PC-3 (cell line): ENCODE measurements at regions not wholly inside any gene's neighbourhood (a gene's known extent, or its start where the extent isn't known, plus 50 kb on each side); places are given as distances from the start of the nearest gene placed in this dataset.

Experiments
- EZH2 ChIP-seq: fragments of 300-600 bp; sonication (generic); IDR thresholded peaks from one replicate; pipeline ENCODE4 v1.6.1; 2017; ENCODE audit warnings: antibody characterized with exemption, mild to moderate bottlenecking, low read length; ENCODE audit not compliant: unreplicated experiment
- EZH2phosphoT487 ChIP-seq: fragments of 300-600 bp; sonication (generic); IDR thresholded peaks from 2 replicates; pipeline ENCODE4 v1.6.1; 2018; ENCODE audit warnings: mild to moderate bottlenecking, antibody characterized with exemption, low read length, borderline replicate concordance
- TF ChIP-seq, protein P1 (sequence below): fragments of 300-600 bp; sonication (generic); conservative IDR thresholded peaks from 2 replicates; pipeline ENCODE4 v1.5.1; 2017; ENCODE audit warnings: antibody characterized with exemption, low read depth, mild to moderate bottlenecking, low read length

DNA sequence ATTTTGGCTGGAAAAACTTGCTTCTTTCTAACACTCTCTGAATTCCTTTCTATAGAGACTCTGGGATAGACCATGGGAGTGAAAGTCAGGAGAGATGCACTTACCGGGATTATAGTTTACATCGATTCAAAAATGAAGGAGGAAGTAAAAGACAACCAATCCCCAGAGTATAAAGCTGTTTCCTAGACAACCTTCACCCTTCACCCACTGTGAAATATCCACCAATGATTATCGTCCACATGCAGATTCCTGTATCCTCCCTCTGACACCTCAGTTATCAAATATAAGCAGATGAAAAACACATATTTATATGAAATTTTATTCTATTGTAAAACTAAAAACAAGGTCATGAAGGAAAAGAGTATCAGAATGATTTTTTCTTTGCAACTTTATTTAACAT lies 258.8 kb upstream of the GK2 start:
- TF ChIP-seq, protein P1, sequence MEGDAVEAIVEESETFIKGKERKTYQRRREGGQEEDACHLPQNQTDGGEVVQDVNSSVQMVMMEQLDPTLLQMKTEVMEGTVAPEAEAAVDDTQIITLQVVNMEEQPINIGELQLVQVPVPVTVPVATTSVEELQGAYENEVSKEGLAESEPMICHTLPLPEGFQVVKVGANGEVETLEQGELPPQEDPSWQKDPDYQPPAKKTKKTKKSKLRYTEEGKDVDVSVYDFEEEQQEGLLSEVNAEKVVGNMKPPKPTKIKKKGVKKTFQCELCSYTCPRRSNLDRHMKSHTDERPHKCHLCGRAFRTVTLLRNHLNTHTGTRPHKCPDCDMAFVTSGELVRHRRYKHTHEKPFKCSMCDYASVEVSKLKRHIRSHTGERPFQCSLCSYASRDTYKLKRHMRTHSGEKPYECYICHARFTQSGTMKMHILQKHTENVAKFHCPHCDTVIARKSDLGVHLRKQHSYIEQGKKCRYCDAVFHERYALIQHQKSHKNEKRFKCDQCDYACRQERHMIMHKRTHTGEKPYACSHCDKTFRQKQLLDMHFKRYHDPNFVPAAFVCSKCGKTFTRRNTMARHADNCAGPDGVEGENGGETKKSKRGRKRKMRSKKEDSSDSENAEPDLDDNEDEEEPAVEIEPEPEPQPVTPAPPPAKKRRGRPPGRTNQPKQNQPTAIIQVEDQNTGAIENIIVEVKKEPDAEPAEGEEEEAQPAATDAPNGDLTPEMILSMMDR, result no peak
- TF ChIP-seq EZH2 (no peak), EZH2phosphoT487 (no peak)
